Endothelial cell of umbilical vein (primary cell): ENCODE measurements at regions not wholly inside any gene's neighbourhood (a gene's known extent, or its start where the extent isn't known, plus 50 kb on each side); places are given as distances from the start of the nearest gene placed in this dataset.

ENCODE experiments used
- BruUV-seq: library from RNA; stranded (reverse); fragments of 400-500 nt; replicated peaks from 2 replicates; lab custom pipeline; 2021; lab: Mats Ljungman, UMichigan
- CTCF ChIA-PET: fragments of 300-600, 350-600 bp; sonication (Branson Sonifier 250); formaldehyde crosslinking; loops from one replicate; lab custom pipeline; 2021; ENCODE audit warnings: antibody characterized with exemption, inconsistent platforms; lab: Charles Lee
- POLR2A ChIA-PET: fragments of 300-600, 350-600 bp; sonication (Branson Sonifier 250); formaldehyde crosslinking; loops from one replicate; lab custom pipeline; 2021; ENCODE audit warnings: antibody characterized with exemption, inconsistent platforms; lab: Charles Lee
- DNase-seq: peaks from one replicate; pipeline ENCODE4 v3.0.0-alpha.2; 2011; ENCODE audit warnings: low read depth, low spot score
- FAIRE-seq: peaks from 2 replicates; lab custom pipeline; 2011; peaks lifted over from hg19 to GRCh38; lab: Jason Lieb, UNC
- H2AFZ ChIP-seq: 2 replicates; pipeline ENCODE4 v1.6.0; 2012; ENCODE audit warnings: low read depth, low read length, control low read depth, inconsistent platforms
- H3K27ac ChIP-seq: 2 replicates; pipeline ENCODE4 v1.5.1; 2011; ENCODE audit warnings: low read depth, mild to moderate bottlenecking, control low read depth, low read length, moderate library complexity; ENCODE audit not compliant: insufficient read depth
- H3K27me3 ChIP-seq, 2 experiments: 2 replicates each; pipeline versions ENCODE4 v1.6.0 to v1.6.1; 2011; ENCODE audit warnings: low read length in 2 of 2, mixed read lengths in 1 of 2; ENCODE audit not compliant: control insufficient read depth in 2 of 2, insufficient read depth in 2 of 2
- H3K36me3 ChIP-seq, 2 experiments: 2 replicates in 1 of 2; 3 replicates in 1 of 2; pipeline ENCODE4 v1.5.1; 2011; ENCODE audit warnings: low read length in 2 of 2, mild to moderate bottlenecking in 1 of 2, moderate library complexity in 1 of 2; ENCODE audit not compliant: control insufficient read depth in 2 of 2, insufficient read depth in 2 of 2; ENCODE audit errors: extremely low read depth in 1 of 2
- H3K4me1 ChIP-seq: 3 replicates; pipeline ENCODE4 v1.5.1; 2011; ENCODE audit warnings: mild to moderate bottlenecking, low read length; ENCODE audit not compliant: control insufficient read depth, insufficient read depth; ENCODE audit errors: extremely low read depth
- H3K4me2 ChIP-seq: 2 replicates; pipeline ENCODE4 v1.6.1; 2011; ENCODE audit warnings: low read length, control low read depth, mixed read lengths; ENCODE audit not compliant: insufficient read depth
- H3K4me3 ChIP-seq, 3 experiments: fragments of 200-600 bp in 1 of 3; sonication (generic), shearing (Covaris generic) in 1 of 3; replicated peaks in 1 of 3; 2 replicates each; pipeline ENCODE4 v1.5.1; 2011 to 2016; ENCODE audit warnings: control low read depth in 3 of 3, low read length in 3 of 3, mild to moderate bottlenecking in 2 of 3, inconsistent platforms in 1 of 3, low read depth in 1 of 3, moderate library complexity in 1 of 3; ENCODE audit not compliant: insufficient read depth in 1 of 3
- H3K79me2 ChIP-seq: 2 replicates; pipeline ENCODE4 v1.6.0; 2012; ENCODE audit warnings: low read length, inconsistent platforms; ENCODE audit not compliant: control insufficient read depth, insufficient read depth
- H3K9ac ChIP-seq: replicated peaks from 2 replicates; pipeline ENCODE3; 2011; ENCODE audit warnings: low read length, control low read depth; ENCODE audit not compliant: insufficient read depth; ENCODE audit errors: extremely low read depth
- H3K9me1 ChIP-seq: replicated peaks from 3 replicates; pipeline ENCODE4 v1.6.0; 2011; ENCODE audit warnings: mild to moderate bottlenecking, low read length; ENCODE audit not compliant: control insufficient read depth, insufficient read depth; ENCODE audit errors: extremely low read depth
- H3K9me3 ChIP-seq: replicated peaks from 2 replicates; pipeline ENCODE4 v1.5.1; 2012; ENCODE audit warnings: low read length, inconsistent platforms; ENCODE audit not compliant: control insufficient read depth, insufficient read depth
- H4K20me1 ChIP-seq: replicated peaks from 2 replicates; pipeline ENCODE3; 2011; ENCODE audit warnings: mild to moderate bottlenecking, low read length; ENCODE audit not compliant: control insufficient read depth, insufficient read depth; ENCODE audit errors: extremely low read depth
- CTCF ChIP-seq, 2 donors: IDR thresholded peaks; 1 replicate in 1 of 2; 2 replicates in 1 of 2; pipeline ENCODE4 v1.5.1; 2011; ENCODE audit warnings: low read length in 2 of 2, mild to moderate bottlenecking in 2 of 2, moderate library complexity in 2 of 2, control low read depth in 1 of 2, inconsistent platforms in 1 of 2, low read depth in 1 of 2; ENCODE audit not compliant: insufficient read depth in 1 of 2; ENCODE audit errors: extremely low read depth in 1 of 2
- EZH2 ChIP-seq: IDR thresholded peaks from 2 replicates; pipeline ENCODE4 v1.6.1; 2012; ENCODE audit warnings: borderline replicate concordance, low read depth, mild to moderate bottlenecking, moderate library complexity, low read length, inconsistent platforms; ENCODE audit not compliant: severe bottlenecking
- FOS ChIP-seq: IDR thresholded peaks from 2 replicates; pipeline ENCODE4 v1.6.1; 2011; ENCODE audit warnings: mild to moderate bottlenecking, low read length, moderate library complexity, borderline replicate concordance; ENCODE audit not compliant: insufficient read depth
- GATA2 ChIP-seq: IDR thresholded peaks from 2 replicates; pipeline ENCODE4 v1.7.0; 2011; ENCODE audit warnings: low read depth, mild to moderate bottlenecking, moderate library complexity, mixed read lengths, low read length; ENCODE audit not compliant: insufficient read length, insufficient read depth
- MAX ChIP-seq: IDR thresholded peaks from 2 replicates; pipeline ENCODE4 v1.6.1; 2011; ENCODE audit not compliant: insufficient read depth, insufficient read length
- POLR2AphosphoS5 ChIP-seq: IDR thresholded peaks from 2 replicates; pipeline ENCODE4 v1.6.1; 2012; ENCODE audit warnings: low read depth, mild to moderate bottlenecking, control low read depth, low read length, moderate library complexity; ENCODE audit not compliant: insufficient read depth
- dilution Hi-C: fragments of 300-500 bp; cut with MboI; formaldehyde crosslinking; loops from one replicate; pipeline ENCODE4 v1.15.0; 2019; ENCODE audit warnings: low sequenced_read_pairs; ENCODE audit not compliant: extremely low pct_ligation_motif_present
- intact Hi-C: fragments of 100-400 bp; cut with micrococcal nuclease; formaldehyde crosslinking; loops from one replicate; pipeline ENCODE4 v1.10.0; 2022

GRCh38 chr2:104744537-104744936, 109.4 kb upstream of the POU3F3 start:
- ChIA-PET POLR2A (no interaction called here), CTCF (no interaction called here)
- intact Hi-C loops (no loop called here), dilution Hi-C loops (no loop called here)
- no peaks in the 10 kb centered on the region for H3K36me3 ChIP-seq
- H3K4me2 ChIP-seq: no peak overlapping the region
- no TSS peak for BruUV-seq
- no peaks in the 10 kb centered on the region for H3K9me1 ChIP-seq
- no peaks in the 10 kb centered on the region for H3K79me2 ChIP-seq
- DNase-seq (no peak), FAIRE-seq (no peak)
- no peak overlapping the region for H2AFZ ChIP-seq
- H3K9me3 ChIP-seq: peaks cover 2% of the 10 kb centered on the region
- no peaks in the 10 kb centered on the region for H3K4me1 ChIP-seq
- no peak overlapping the region for H3K9ac ChIP-seq
- TF ChIP-seq EZH2 (no peak), FOS (no peak), POLR2AphosphoS5 (no peak), CTCF (IDR thresholded peaks at IDR 0.05; ENCODE audit: extremely low read depth in 1 of 2, insufficient read depth in 1 of 2, low read depth in 1 of 2, low read length in 2 of 2) (no peak), MAX (no peak), GATA2 (no peak)
- H3K27me3 ChIP-seq: no peaks in the 10 kb centered on the region
- H4K20me1 ChIP-seq: no peaks in the 10 kb centered on the region
- H3K27ac ChIP-seq: no peak overlapping the region
- no peak overlapping the region for H3K4me3 ChIP-seq
